DOHH2 (cell line): ENCODE measurements at regions not wholly inside any gene's neighbourhood (a gene's known extent, or its start where the extent isn't known, plus 50 kb on each side); places are given as distances from the start of the nearest gene placed in this dataset.

ENCODE experiments used
- EZH2phosphoT487 ChIP-seq: fragments of 200-600 bp; sonication (generic); IDR thresholded peaks from 2 replicates; pipeline ENCODE4 v1.6.1; 2017; ENCODE audit warnings: borderline replicate concordance, mild to moderate bottlenecking, antibody characterized with exemption, low read length, moderate library complexity, mixed read lengths
- TF ChIP-seq, protein P1 (sequence below): fragments of 200-600 bp; sonication (generic); IDR thresholded peaks from one replicate; pipeline ENCODE4 v1.5.1; 2014; ENCODE audit warnings: antibody characterized with exemption, mild to moderate bottlenecking, low read depth, low read length; ENCODE audit not compliant: poor library complexity, severe bottlenecking

DNA sequence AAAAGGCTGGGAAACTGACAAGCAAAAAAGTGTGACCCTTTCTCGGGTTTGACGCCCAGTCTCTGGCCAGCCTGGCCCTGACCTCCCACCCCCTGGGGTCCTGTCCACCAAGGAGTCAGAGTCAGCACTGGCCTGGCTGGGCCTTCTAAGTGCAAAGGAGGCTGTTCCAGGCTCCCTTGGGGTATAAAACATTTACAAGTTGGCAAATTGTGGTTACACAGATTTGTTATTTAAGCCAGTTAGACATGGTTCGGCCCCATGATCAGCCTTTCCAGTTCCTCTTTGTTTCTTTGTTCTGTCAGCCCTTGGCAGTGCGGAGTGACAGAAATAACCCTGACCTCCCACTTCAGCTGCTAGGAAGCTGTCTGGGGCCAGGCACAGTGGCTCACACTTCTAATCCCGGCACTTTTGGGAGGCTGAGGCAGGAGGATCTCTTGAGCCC lies 161.6 kb upstream of the RAB4A start:
- no peak for TF ChIP-seq EZH2phosphoT487
- TF ChIP-seq, protein P1, sequence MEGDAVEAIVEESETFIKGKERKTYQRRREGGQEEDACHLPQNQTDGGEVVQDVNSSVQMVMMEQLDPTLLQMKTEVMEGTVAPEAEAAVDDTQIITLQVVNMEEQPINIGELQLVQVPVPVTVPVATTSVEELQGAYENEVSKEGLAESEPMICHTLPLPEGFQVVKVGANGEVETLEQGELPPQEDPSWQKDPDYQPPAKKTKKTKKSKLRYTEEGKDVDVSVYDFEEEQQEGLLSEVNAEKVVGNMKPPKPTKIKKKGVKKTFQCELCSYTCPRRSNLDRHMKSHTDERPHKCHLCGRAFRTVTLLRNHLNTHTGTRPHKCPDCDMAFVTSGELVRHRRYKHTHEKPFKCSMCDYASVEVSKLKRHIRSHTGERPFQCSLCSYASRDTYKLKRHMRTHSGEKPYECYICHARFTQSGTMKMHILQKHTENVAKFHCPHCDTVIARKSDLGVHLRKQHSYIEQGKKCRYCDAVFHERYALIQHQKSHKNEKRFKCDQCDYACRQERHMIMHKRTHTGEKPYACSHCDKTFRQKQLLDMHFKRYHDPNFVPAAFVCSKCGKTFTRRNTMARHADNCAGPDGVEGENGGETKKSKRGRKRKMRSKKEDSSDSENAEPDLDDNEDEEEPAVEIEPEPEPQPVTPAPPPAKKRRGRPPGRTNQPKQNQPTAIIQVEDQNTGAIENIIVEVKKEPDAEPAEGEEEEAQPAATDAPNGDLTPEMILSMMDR, result no peak
